ENCODE measurements at regions not wholly inside any gene's neighbourhood (a gene's known extent, or its start where the extent isn't known, plus 50 kb on each side); places are given as distances from the start of the nearest gene placed in this dataset.

DNA sequence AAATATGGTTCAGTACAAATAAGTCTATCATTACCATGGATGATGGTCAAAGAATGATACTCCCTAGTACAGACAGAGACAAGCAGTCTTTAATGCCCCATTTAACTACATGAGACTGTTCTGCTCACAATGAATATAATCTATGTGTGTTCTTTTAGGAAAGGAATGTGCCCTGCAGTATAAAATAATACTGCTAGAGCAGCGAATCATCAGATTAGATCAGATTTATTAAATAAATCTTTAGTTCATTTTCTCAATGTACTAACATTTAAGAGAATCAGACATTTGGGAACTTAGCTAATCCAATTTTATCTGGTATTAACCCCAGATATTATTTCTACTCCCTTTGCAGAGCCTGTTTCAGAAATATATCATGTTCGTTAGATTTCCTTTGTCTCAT, 272.0 kb upstream of the GCFC2 start:
- TF ChIP-seq CTCF (IDR thresholded peaks at IDR 0.05; ENCODE audit: insufficient read depth, low read length, poor library complexity, severe bottlenecking) (no peak), EZH2phosphoT487 (conservative IDR thresholded peaks at IDR 0.05; ENCODE audit: low read length) (no peak)
